ENCODE measurements at regions not wholly inside any gene's neighbourhood (a gene's known extent, or its start where the extent isn't known, plus 50 kb on each side); places are given as distances from the start of the nearest gene placed in this dataset.

- H3K4me3 ChIP-seq (replicated peaks in 1 of 2; ENCODE audit: low read depth in 1 of 2, low read length in 2 of 2), result no peak overlapping the region
- no peak overlapping the region for H3K27ac ChIP-seq (ENCODE audit: low read depth, low read length)
- H3K9me3 ChIP-seq (ENCODE audit: control insufficient read depth in 1 of 2, insufficient read depth in 1 of 2, low read depth in 1 of 2, low read length in 2 of 2), result no peaks in the 10 kb centered on the region
- intact Hi-C loops (cut with micrococcal nuclease), result no loop called here
- CTCF ChIA-PET, result no interaction called here
- no peaks in the 10 kb centered on the region for H3K27me3 ChIP-seq (ENCODE audit: insufficient read depth, low read length)
- no peak overlapping the region for H3K9ac ChIP-seq (ENCODE audit: low read length)
- no peaks in the 10 kb centered on the region for H3K9me2 ChIP-seq (ENCODE audit: insufficient read depth)
- peaks cover 0 to 16% of the 10 kb centered on the region in 2 experiments; a peak in 1 of 4 replicates for H3K4me1 ChIP-seq (ENCODE audit: control insufficient read depth in 1 of 2, insufficient read depth in 2 of 2, low read length in 2 of 2)
- H3K79me2 ChIP-seq (ENCODE audit: insufficient read depth, low read length), result no peaks in the 10 kb centered on the region
- H4K20me1 ChIP-seq (ENCODE audit: insufficient read depth), result no peaks in the 10 kb centered on the region
- no TSS peak for BruUV-seq (replicated peaks)
- ATAC-seq (peak; percentile 4; the same call in 1 of the 2 replicates), DNase-seq (ENCODE audit: low read depth, low spot score) (no peak)
- no peak overlapping the region for H3K4me2 ChIP-seq (ENCODE audit: low read length)
- H3K36me3 ChIP-seq (ENCODE audit: control insufficient read depth in 1 of 2, insufficient read depth in 2 of 2, low read length in 2 of 2), result no peaks in the 10 kb centered on the region
- POLR2A ChIA-PET, result no interaction called here
- no peak overlapping the region for H2AFZ ChIP-seq (ENCODE audit: low read depth, low read length, poor library complexity, severe bottlenecking)
- TF ChIP-seq SRF (IDR thresholded peaks at IDR 0.05; ENCODE audit: low read depth), result no peak
- RAD21 ChIA-PET (ENCODE audit: low non-redundant PET in 1 of 2, low total read pairs in 2 of 2, uncharacterized antibody in 2 of 2, unreplicated experiment in 2 of 2), result no interaction called here
Measured at GRCh38 chr5:61229416-61229815, 67.1 kb upstream of the SMIM15 start.

GRCh38 chr5:61230492-61230891, 68.2 kb upstream of the SMIM15 start:
- Histone ChIP-seq H3K9ac (ENCODE audit: low read length) (no peak overlapping the region), H3K9me3 (ENCODE audit: control insufficient read depth in 1 of 2, insufficient read depth in 1 of 2, low read depth in 1 of 2, low read length in 2 of 2) (no peaks in the 10 kb centered on the region), H3K9me2 (ENCODE audit: insufficient read depth) (no peaks in the 10 kb centered on the region), H2AFZ (ENCODE audit: low read depth, low read length, poor library complexity, severe bottlenecking) (no peak overlapping the region), H3K36me3 (ENCODE audit: control insufficient read depth in 1 of 2, insufficient read depth in 2 of 2, low read length in 2 of 2) (no peaks in the 10 kb centered on the region), H4K20me1 (ENCODE audit: insufficient read depth) (no peaks in the 10 kb centered on the region), H3K79me2 (ENCODE audit: insufficient read depth, low read length) (no peaks in the 10 kb centered on the region), H3K27me3 (ENCODE audit: insufficient read depth, low read length) (no peaks in the 10 kb centered on the region), H3K4me2 (ENCODE audit: low read length) (no peak overlapping the region), H3K4me3 (replicated peaks in 1 of 2; ENCODE audit: low read depth in 1 of 2, low read length in 2 of 2) (no peak overlapping the region), H3K27ac (ENCODE audit: low read depth, low read length) (no peak overlapping the region), H3K4me1 (ENCODE audit: control insufficient read depth in 1 of 2, insufficient read depth in 2 of 2, low read length in 2 of 2) (peaks cover 0 to 16% of the 10 kb centered on the region in 2 experiments; a peak in 1 of 4 replicates)
- CTCF ChIA-PET, result no interaction called here
- ATAC-seq (no peak), DNase-seq (ENCODE audit: low read depth, low spot score) (no peak)
- intact Hi-C loops (cut with micrococcal nuclease), result no loop called here
- POLR2A ChIA-PET, result no interaction called here
- TF ChIP-seq POLR2A (IDR thresholded peaks at IDR 0.05; ENCODE audit: borderline replicate concordance, extremely low read depth, insufficient read depth, insufficient read length) (no peak), CTCF (IDR thresholded peaks at IDR 0.05 in 2 of 3, conservative IDR thresholded peaks at IDR 0.05 in 1 of 3; ENCODE audit: borderline replicate concordance in 1 of 3, insufficient read depth in 1 of 3, low read depth in 2 of 3, low read length in 2 of 3) (no peak), FOSL1 (IDR thresholded peaks at IDR 0.05; ENCODE audit: low read depth) (no peak), SRF (IDR thresholded peaks at IDR 0.05; ENCODE audit: low read depth) (no peak), ZNF274 (IDR thresholded peaks at IDR 0.05; ENCODE audit: low read depth, low read length) (no peak), ZFX (IDR thresholded peaks at IDR 0.05) (no peak)
- BruUV-seq (replicated peaks), result no TSS peak
- RAD21 ChIA-PET (ENCODE audit: low non-redundant PET in 1 of 2, low total read pairs in 2 of 2, uncharacterized antibody in 2 of 2, unreplicated experiment in 2 of 2), result no interaction called here

Data from HCT116 (cell line).